ENCODE measurements at regions not wholly inside any gene's neighbourhood (a gene's known extent, or its start where the extent isn't known, plus 50 kb on each side); places are given as distances from the start of the nearest gene placed in this dataset.

DNA sequence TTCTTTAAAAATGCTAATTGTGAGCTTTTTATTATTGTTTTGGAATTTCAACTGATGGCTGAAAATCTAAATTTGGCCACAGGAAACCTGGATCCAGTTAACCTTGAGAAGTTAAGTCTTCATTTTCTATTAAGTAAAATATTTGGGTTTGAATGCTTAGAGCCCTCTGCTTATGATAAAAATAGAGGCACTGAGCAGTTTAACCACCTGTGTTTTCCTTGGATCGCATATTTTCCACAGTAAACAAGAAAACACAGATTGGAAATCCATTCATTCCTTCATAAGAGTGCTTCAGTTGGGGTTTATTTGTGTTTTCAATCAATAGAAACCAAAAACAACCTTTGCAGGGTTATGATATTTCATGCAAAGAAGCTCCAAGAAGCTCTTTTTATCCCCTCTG lies 77.2 kb upstream of the HES1 start:
- no peak overlapping the region for H2AK5ac ChIP-seq (ENCODE audit: insufficient read length, low read length)
- peaks cover 2% of the 10 kb centered on the region for H3K27me3 ChIP-seq (ENCODE audit: insufficient read depth, low read length)
- H4K20me1 ChIP-seq (ENCODE audit: control insufficient read depth, insufficient read depth, insufficient read length): no peaks in the 10 kb centered on the region
- H2BK15ac ChIP-seq (ENCODE audit: low read depth, low read length): no peak overlapping the region
- H3K79me1 ChIP-seq (ENCODE audit: insufficient read depth, low read depth, low read length, poor library complexity, severe bottlenecking): no peaks in the 10 kb centered on the region
- H3K36me3 Mint-ChIP-seq (ENCODE audit: insufficient read depth in 1 of 3, low read depth in 3 of 3): no peaks in the 10 kb centered on the region
- no peak overlapping the region for H2BK120ac ChIP-seq (ENCODE audit: low read depth, low read length, poor library complexity, severe bottlenecking)
- H3K23me2 ChIP-seq (ENCODE audit: insufficient read length, low read depth, low read length, poor library complexity, severe bottlenecking): no peaks in the 10 kb centered on the region
- H4K91ac ChIP-seq (ENCODE audit: insufficient read length, low read depth, low read length): no peak overlapping the region
- H2AFZ ChIP-seq (ENCODE audit: low read length): no peak overlapping the region
- H3K4me3 Mint-ChIP-seq: peak overlapping the region in 1 of 2 experiments; percentile 23; a peak in 2 of 5 replicates
- no peak overlapping the region for H3K27ac ChIP-seq (ENCODE audit: insufficient read length, low read depth, low read length)
- H3K14ac ChIP-seq (ENCODE audit: insufficient read depth, low read length): no peak overlapping the region
- DNase-seq: no peak
- no peak overlapping the region for H3K4ac ChIP-seq (ENCODE audit: low read depth, low read length)
- no peak overlapping the region for H3K23ac ChIP-seq (ENCODE audit: insufficient read length, low read depth, low read length)
- H4K8ac ChIP-seq (replicated peaks; ENCODE audit: insufficient read length, low read depth, low read length): no peak overlapping the region
- no CpG with 5 or more reads among the region's 1 CpG for WGBS (ENCODE audit: extremely low coverage, insufficient read length, low lambda C conversion rate)
- H3K18ac ChIP-seq (ENCODE audit: insufficient read length, low read depth, low read length): no peak overlapping the region
- no peak overlapping the region for H4K5ac ChIP-seq (ENCODE audit: insufficient read length, low read depth, low read length)
- H2BK12ac ChIP-seq (ENCODE audit: insufficient read length, low read depth, low read length): no peak overlapping the region
- H3K9me3 Mint-ChIP-seq: no peaks in the 10 kb centered on the region
- no peak overlapping the region for H3K4me2 ChIP-seq (ENCODE audit: insufficient read depth, insufficient read length, low read length)
- H3K79me2 ChIP-seq (ENCODE audit: insufficient read depth, low read length): no peaks in the 10 kb centered on the region
- H3K9me3 ChIP-seq (ENCODE audit: control insufficient read depth, low read depth, low read length): no peaks in the 10 kb centered on the region
- no peak overlapping the region for H3K27ac Mint-ChIP-seq
- H2BK20ac ChIP-seq (ENCODE audit: low read depth, low read length, poor library complexity, severe bottlenecking): no peak overlapping the region
- peaks cover 7% of the 10 kb centered on the region; the same call in 1 of the 2 replicates for H3K4me1 ChIP-seq (ENCODE audit: insufficient read depth, low read length)
- H3K56ac ChIP-seq (ENCODE audit: insufficient read length, low read depth, low read length): no peak overlapping the region
- H3K27me3 Mint-ChIP-seq (ENCODE audit: low read depth): peaks cover 28% of the 10 kb centered on the region
- no peak overlapping the region for H3T11ph ChIP-seq (ENCODE audit: low read length)
- H3K9ac ChIP-seq (ENCODE audit: extremely low read depth, insufficient read length, low read length): no peak overlapping the region
- no peak for TF ChIP-seq CTCF (conservative IDR thresholded peaks at IDR 0.05)
- H2BK5ac ChIP-seq (ENCODE audit: insufficient read length, low read length): no peak overlapping the region
- peaks cover 52 to 57% of the 10 kb centered on the region in 2 experiments for H3K4me1 Mint-ChIP-seq

Data from H9 (cell line).